ENCODE measurements at regions not wholly inside any gene's neighbourhood (a gene's known extent, or its start where the extent isn't known, plus 50 kb on each side); places are given as distances from the start of the nearest gene placed in this dataset.

DNA sequence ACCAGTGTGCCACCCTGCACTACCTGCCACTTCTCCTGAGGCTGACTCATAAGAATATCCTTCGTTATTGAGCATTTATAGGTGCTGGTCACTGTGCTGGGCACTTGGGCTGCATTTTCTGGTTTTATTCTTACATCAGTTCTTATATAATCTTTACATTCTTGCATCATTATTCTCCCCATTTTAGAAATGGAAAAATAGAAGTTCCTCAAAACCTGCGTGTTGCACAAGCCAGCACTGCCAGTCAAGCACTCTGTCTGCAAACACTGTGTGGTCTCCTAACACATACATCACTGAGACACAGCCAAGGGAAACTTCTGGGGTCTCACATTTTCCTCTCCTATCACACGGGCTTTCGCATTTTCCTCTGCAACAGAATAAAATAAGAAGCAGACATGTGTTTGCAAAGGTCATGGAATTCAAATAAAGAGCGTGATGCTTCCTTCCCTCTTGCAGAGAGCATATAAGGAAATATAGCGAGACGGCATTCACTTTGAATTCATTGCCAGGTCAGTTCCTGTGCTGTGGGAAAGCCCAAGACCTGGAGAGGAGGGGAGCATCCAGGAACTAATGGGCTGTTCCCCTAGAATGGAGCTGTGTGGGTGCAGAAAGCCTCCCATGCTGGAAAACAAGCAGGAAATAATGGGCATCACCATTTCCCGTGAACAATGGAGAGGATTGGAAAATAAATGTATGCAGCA lies 73.9 kb upstream of the SEZ6L start:
- intact Hi-C loops (cut with DNase I; ENCODE audit: low total_unique reads) (no loop called here), in situ Hi-C loops (cut with MboI; ENCODE audit: low sequenced_read_pairs in 4 of 4) (loop anchor here in 1 of 4 donors (25.0 kb wide), 1 partner anchor 92 kb away; no protein-coding TSS in a partner anchor)
- ATAC-seq = no peak
- H3K4me1 ChIP-seq = no peaks in the 10 kb centered on the region
- H3K27ac ChIP-seq = no peak overlapping the region
- no peaks in the 10 kb centered on the region for H3K9me3 ChIP-seq
- DNase-seq = no peak
- TF ChIP-seq POLR2A (IDR thresholded peaks at IDR 0.05) (no peak), CTCF (IDR thresholded peaks at IDR 0.05 in 4 of 5, conservative IDR thresholded peaks at IDR 0.05 in 1 of 5) (no peak)
- H3K4me3 ChIP-seq = no peak overlapping the region
- H3K27me3 ChIP-seq = peaks cover 0 to under 1% (median 0%) of the 10 kb centered on the region in 3 donors
- no peaks in the 10 kb centered on the region for H3K36me3 ChIP-seq

DNA sequence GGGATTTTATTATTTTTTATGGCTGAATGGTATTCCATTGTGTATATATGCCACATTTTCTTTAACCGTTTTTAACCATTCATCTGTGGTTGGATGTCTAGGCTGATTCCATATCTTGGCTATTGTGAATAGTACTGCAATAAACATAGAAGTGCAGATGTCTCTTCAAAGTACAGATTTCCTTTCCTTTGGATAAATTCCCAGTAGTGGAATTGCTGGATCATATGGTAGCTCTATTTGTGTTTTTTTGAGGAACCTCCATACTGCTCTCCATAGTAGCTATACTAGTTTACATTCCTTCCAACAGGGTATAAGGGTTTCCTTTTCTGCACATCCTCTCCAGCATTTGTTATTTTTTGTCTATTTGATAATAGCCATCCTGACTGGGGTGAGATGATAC lies 71.9 kb upstream of the SEZ6L start:
- no peak overlapping the region for H3K27ac ChIP-seq
- no peaks in the 10 kb centered on the region for H3K36me3 ChIP-seq
- H3K4me3 ChIP-seq = no peak overlapping the region
- peaks cover 0 to 7% (median 2%) of the 10 kb centered on the region in 3 donors for H3K27me3 ChIP-seq
- intact Hi-C loops (cut with DNase I; ENCODE audit: low total_unique reads) (no loop called here), in situ Hi-C loops (cut with MboI; ENCODE audit: low sequenced_read_pairs in 4 of 4) (loop anchor here in 1 of 4 donors (25.0 kb wide), 1 partner anchor 90 kb away; no protein-coding TSS in a partner anchor)
- no peaks in the 10 kb centered on the region for H3K9me3 ChIP-seq
- ATAC-seq (no peak), DNase-seq (no peak)
- H3K4me1 ChIP-seq = no peaks in the 10 kb centered on the region
- TF ChIP-seq POLR2A (IDR thresholded peaks at IDR 0.05) (no peak), CTCF (IDR thresholded peaks at IDR 0.05 in 4 of 5, conservative IDR thresholded peaks at IDR 0.05 in 1 of 5) (no peak)

DNA sequence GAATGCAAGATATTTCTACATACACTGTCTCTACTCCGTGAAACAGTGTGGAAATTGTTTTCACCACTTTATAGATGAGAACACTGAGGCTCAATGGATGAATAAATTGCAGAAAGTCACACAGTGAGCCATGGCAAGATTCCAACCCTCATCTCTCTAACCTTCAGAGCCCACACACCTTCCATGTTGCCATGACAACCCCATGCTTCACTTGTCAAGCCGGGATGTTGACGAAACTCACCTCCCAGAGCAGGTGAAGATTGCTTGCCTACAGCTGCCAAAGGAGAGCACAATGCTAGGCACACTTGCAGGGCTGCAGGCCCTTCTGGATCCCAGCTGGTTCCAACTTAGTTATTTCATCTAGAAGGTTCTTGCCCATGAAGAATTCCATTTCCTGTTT lies 71.4 kb upstream of the SEZ6L start:
- H3K27me3 ChIP-seq = peaks cover 0 to 7% (median 4%) of the 10 kb centered on the region in 3 donors
- H3K4me3 ChIP-seq = no peak overlapping the region
- in situ Hi-C loops (cut with MboI; ENCODE audit: low sequenced_read_pairs in 4 of 4) = loop anchor here in 1 of 4 donors (25.0 kb wide), 1 partner anchor 89 kb away; no protein-coding TSS in a partner anchor
- H3K9me3 ChIP-seq = no peaks in the 10 kb centered on the region
- H3K4me1 ChIP-seq = no peaks in the 10 kb centered on the region
- DNase-seq = no peak
- TF ChIP-seq CTCF (IDR thresholded peaks at IDR 0.05 in 4 of 5, conservative IDR thresholded peaks at IDR 0.05 in 1 of 5) (no peak), POLR2A (IDR thresholded peaks at IDR 0.05) (no peak)
- intact Hi-C loops (cut with DNase I; ENCODE audit: low total_unique reads) = no loop called here
- no peak overlapping the region for H3K27ac ChIP-seq
- no peak for ATAC-seq
- no peaks in the 10 kb centered on the region for H3K36me3 ChIP-seq

- in situ Hi-C loops (cut with MboI; ENCODE audit: low sequenced_read_pairs in 4 of 4) = no loop called here
- peaks cover 0 to 7% (median 6%) of the 10 kb centered on the region in 3 donors for H3K27me3 ChIP-seq
- no peak for DNase-seq
- intact Hi-C loops (cut with DNase I; ENCODE audit: low total_unique reads) = no loop called here
- H3K4me3 ChIP-seq = no peak overlapping the region
- H3K9me3 ChIP-seq = no peaks in the 10 kb centered on the region
- no peaks in the 10 kb centered on the region for H3K4me1 ChIP-seq
- TF ChIP-seq POLR2A (IDR thresholded peaks at IDR 0.05) (no peak), CTCF (IDR thresholded peaks at IDR 0.05 in 4 of 5, conservative IDR thresholded peaks at IDR 0.05 in 1 of 5) (no peak)
- no peak for ATAC-seq
- no peak overlapping the region for H3K27ac ChIP-seq
- H3K36me3 ChIP-seq = no peaks in the 10 kb centered on the region
Observed at GRCh38 chr22:26103023-26103422, 66.2 kb upstream of the SEZ6L start.
